AG04450 (cell line): ENCODE measurements at regions not wholly inside any gene's neighbourhood (a gene's known extent, or its start where the extent isn't known, plus 50 kb on each side); places are given as distances from the start of the nearest gene placed in this dataset.
A peak's percentile ranks its signal among the peaks of the same experiment; 100 is the strongest.

Source experiments
- CTCF ChIA-PET: fragments of 300-600, 350-600 bp; formaldehyde crosslinking; extraction: SDS; loops from one replicate; lab custom pipeline; 2022; ENCODE audit warnings: antibody characterized with exemption, inconsistent platforms; lab: Charles Lee
- POLR2A ChIA-PET: fragments of 350-600 bp; formaldehyde crosslinking; extraction: SDS; loops from one replicate; lab custom pipeline; 2021; ENCODE audit warnings: antibody characterized with exemption, inconsistent platforms; lab: Yijun Ruan, JAX
- DNase-seq: peaks from one replicate; pipeline ENCODE4 v3.0.0-alpha.2; 2011; ENCODE audit warnings: low read depth, low spot score
- H3K27ac ChIP-seq: one replicate; pipeline ENCODE4 v1.5.1; 2012; ENCODE audit warnings: low read depth, low read length, control low read depth
- H3K27me3 ChIP-seq: one replicate; pipeline ENCODE4 v1.6.0; 2012; ENCODE audit warnings: low read length; ENCODE audit not compliant: control insufficient read depth, insufficient read depth
- H3K4me3 ChIP-seq: 2 replicates; pipeline ENCODE4 v1.5.1; 2011; ENCODE audit warnings: mild to moderate bottlenecking, low read depth, low read length, control low read depth
- H3K9me3 ChIP-seq: 2 replicates; pipeline ENCODE4 v1.5.1; 2012; ENCODE audit warnings: low read length; ENCODE audit not compliant: control insufficient read depth, insufficient read depth
- TF ChIP-seq, protein P1 (sequence below): IDR thresholded peaks from 2 replicates; pipeline ENCODE4 v1.5.1; 2011; ENCODE audit warnings: low read depth, low read length, control low read depth, inconsistent platforms

DNA sequence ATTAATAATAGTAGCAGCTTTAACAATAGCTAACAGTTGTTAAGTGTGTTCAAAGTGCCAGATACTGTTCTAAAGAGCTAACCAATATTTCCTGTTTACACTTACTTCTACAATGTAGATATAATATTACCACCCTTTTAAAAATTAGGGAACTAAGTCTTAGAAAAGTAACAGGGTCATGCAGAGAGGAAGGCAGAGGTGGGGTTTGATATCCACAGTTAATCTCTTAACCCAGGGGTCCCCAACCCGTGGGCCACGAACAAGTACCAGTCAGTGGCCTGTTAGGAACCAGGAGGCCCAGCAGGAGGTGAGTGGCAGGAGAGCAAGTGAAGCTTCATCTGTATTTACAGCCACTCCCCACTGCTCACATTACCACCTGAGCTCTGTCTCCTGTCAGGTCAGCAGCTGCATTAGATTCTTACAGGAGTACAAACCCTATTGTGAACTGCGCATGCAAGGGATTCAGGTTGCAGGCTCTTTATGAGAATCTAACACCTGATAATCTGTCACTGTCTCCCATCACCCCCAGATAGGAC is 89.1 kb downstream of the ACTL7B start:
- ChIA-PET CTCF (no interaction called here), POLR2A (no interaction called here)
- H3K4me3 ChIP-seq = no peak overlapping the region
- H3K27me3 ChIP-seq = peaks cover 6% of the 10 kb centered on the region
- no peaks in the 10 kb centered on the region for H3K9me3 ChIP-seq
- TF ChIP-seq, protein P1, sequence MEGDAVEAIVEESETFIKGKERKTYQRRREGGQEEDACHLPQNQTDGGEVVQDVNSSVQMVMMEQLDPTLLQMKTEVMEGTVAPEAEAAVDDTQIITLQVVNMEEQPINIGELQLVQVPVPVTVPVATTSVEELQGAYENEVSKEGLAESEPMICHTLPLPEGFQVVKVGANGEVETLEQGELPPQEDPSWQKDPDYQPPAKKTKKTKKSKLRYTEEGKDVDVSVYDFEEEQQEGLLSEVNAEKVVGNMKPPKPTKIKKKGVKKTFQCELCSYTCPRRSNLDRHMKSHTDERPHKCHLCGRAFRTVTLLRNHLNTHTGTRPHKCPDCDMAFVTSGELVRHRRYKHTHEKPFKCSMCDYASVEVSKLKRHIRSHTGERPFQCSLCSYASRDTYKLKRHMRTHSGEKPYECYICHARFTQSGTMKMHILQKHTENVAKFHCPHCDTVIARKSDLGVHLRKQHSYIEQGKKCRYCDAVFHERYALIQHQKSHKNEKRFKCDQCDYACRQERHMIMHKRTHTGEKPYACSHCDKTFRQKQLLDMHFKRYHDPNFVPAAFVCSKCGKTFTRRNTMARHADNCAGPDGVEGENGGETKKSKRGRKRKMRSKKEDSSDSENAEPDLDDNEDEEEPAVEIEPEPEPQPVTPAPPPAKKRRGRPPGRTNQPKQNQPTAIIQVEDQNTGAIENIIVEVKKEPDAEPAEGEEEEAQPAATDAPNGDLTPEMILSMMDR = no peak
- H3K27ac ChIP-seq = no peak overlapping the region
- DNase-seq = no peak

DNA sequence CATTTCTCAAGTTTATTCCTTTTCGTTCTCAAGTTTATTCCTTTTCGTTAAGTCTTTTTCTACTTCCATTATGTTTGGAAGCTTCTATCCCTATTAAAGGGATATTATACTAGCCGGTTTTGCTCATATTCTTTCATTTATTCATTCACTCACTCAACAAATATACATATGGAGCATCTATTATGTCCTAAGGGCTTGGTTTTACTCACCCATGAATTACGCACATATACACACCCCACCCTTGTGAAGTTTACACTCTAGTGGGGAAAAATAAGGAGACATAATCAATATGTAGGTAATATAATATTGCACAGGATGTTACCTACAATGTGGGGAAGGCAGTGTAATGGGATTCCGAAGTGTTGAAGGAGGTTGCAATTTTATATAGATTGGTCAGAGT is 90.5 kb downstream of the ACTL7B start:
- H3K27ac ChIP-seq = no peak overlapping the region
- ChIA-PET CTCF (interaction anchor here (1.0 kb wide), 1 partner anchor 1300 kb away, joined by 5 read pairs; no protein-coding TSS in a partner anchor), POLR2A (no interaction called here)
- TF ChIP-seq, protein P1 = no peak
- no peak for DNase-seq
- H3K4me3 ChIP-seq = no peak overlapping the region
- peaks cover 6% of the 10 kb centered on the region for H3K27me3 ChIP-seq
- H3K9me3 ChIP-seq = no peaks in the 10 kb centered on the region

DNA sequence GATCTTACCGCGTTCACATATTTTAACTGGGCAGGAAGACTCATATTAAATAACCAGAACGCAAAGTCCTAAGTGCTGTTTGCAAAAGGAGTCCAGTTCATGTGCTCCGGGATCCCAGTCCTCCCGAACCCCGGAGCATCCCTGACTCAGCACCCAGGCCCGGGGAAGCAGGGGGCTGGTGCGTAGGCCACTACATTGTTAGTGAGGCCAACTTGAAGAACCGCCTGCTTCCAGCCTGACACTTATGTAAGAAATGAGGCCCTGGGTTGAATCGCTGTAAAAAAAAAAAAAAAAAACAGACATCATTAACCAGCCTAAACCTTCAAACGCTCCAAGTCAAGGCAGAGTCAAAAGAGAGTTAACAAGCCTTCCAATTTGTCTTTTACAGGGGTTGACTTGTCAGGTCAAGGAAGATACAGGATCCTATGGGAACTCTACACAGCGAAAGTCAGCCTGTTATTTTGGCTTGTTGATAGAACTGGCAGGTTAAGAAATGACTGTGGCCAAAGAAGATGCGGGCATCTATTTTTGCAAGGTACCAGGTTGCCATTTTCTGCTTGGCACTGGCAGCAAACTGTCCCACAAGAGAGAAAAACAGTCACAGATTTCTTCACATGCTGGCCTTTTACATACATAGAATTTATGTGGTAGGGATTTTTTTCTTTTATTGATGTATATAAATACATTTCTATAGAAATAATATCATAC is 93.3 kb downstream of the ACTL7B start:
- Histone ChIP-seq H3K4me3 (no peak overlapping the region), H3K27me3 (peaks cover 4% of the 10 kb centered on the region), H3K9me3 (no peaks in the 10 kb centered on the region), H3K27ac (no peak overlapping the region)
- DNase-seq = no peak
- TF ChIP-seq, protein P1 = no peak
- CTCF ChIA-PET = interaction anchor here (0.6 to 4.7 kb wide), 29 partner anchors 11 to 1626 kb away, joined by 3 to 60 read pairs (median 3); no protein-coding TSS in a partner anchor
- POLR2A ChIA-PET = no interaction called here

DNA sequence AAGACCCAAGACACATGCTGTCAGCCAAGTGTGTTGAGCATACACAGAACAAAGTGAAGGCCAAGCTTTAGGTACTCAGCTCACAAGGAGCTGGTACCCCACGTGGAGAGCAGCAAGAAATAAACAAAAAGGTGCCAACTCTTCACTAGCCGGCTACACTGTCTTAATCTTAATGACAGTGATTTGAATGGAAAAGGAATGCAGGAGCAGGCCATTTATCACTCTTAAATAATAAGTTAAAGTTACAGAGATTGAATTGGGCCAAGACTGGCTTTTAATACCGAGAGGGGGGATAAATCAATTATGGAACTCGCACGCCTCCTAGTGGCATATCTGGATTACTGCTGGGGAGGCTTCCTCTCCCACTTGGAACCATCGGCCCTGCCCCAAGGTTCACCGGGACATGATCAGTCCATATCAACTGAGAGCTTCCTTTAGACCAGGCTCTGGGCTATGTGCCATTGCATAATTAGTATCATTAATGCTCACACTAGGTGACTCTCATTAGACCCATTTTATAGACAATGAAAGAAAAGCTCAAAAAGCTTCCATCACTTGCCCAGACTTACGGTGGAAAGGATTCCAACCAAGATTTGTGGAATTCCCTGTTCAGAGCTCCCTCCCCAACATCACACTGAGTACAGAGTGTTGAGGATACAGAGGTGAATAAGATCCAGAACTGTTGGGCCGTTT is 94.0 kb downstream of the ACTL7B start:
- H3K27ac ChIP-seq = no peak overlapping the region
- no peaks in the 10 kb centered on the region for H3K9me3 ChIP-seq
- H3K4me3 ChIP-seq = no peak overlapping the region
- POLR2A ChIA-PET = no interaction called here
- CTCF ChIA-PET = interaction anchor here (0.6 to 4.7 kb wide), 31 partner anchors 11 to 1768 kb away, joined by 3 to 60 read pairs (median 3); no protein-coding TSS in a partner anchor
- DNase-seq = peak; percentile 13
- peaks cover 4% of the 10 kb centered on the region for H3K27me3 ChIP-seq
- TF ChIP-seq, protein P1 = peak; percentile 88

DNA sequence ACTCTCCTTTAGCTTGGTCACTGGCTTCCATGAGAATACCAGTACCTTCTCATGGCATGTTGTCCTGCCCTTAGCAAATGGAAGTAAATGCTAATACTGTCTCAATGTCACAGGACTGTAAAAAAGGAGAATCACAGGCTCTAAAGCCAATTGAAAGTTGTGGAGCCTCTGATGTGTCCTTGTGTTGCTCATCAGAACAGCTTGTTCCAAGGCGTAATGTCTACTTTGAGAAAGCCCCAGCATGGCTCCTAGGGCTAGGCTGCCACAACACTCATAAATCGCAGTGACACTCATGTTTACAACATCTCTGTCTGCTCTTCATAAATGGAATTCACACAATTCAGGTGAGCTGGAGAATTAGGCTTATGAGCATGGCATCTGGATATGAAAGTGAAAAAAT is 94.9 kb downstream of the ACTL7B start:
- H3K27me3 ChIP-seq = peaks cover 2% of the 10 kb centered on the region
- no peak overlapping the region for H3K27ac ChIP-seq
- TF ChIP-seq, protein P1 = no peak
- POLR2A ChIA-PET = no interaction called here
- H3K4me3 ChIP-seq = no peak overlapping the region
- no peaks in the 10 kb centered on the region for H3K9me3 ChIP-seq
- CTCF ChIA-PET = interaction anchor here (0.8 to 4.7 kb wide), 11 partner anchors 14 to 1624 kb away, joined by 3 to 60 read pairs (median 5); no protein-coding TSS in a partner anchor
- DNase-seq = no peak
